ENCODE measurements at regions not wholly inside any gene's neighbourhood (a gene's known extent, or its start where the extent isn't known, plus 50 kb on each side); places are given as distances from the start of the nearest gene placed in this dataset.
A peak's percentile ranks its signal among the peaks of the same experiment; 100 is the strongest.

DNA sequence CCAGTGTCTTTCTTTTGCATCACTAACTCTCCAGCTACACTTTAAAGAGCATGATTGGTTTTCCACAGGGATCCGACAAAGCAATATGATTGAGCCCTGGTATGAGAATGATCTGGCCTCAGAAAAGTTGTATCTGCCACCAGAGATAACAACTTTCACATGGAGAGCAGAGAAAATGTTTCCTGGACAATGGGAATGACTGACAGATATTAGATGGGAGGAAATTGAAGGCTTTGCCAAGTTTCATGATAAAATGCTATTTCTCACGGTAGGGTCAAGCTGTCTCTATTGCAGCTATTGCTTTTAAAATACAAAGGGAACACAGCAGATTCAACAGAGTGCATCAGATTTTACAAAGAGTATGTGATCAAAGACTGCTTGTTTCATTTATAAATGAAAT, 56.4 kb upstream of the GLIS3 start:
- Histone ChIP-seq H3K4me1 (no peaks in the 10 kb centered on the region), H3K27ac (no peak overlapping the region), H3K9me3 (no peaks in the 10 kb centered on the region), H3K36me3 (no peaks in the 10 kb centered on the region), H3K4me3 (no peak overlapping the region), H3K27me3 (no peaks in the 10 kb centered on the region)
- TF ChIP-seq POLR2AphosphoS5 (IDR thresholded peaks at IDR 0.05): no peak
- TF ChIP-seq, protein P1, sequence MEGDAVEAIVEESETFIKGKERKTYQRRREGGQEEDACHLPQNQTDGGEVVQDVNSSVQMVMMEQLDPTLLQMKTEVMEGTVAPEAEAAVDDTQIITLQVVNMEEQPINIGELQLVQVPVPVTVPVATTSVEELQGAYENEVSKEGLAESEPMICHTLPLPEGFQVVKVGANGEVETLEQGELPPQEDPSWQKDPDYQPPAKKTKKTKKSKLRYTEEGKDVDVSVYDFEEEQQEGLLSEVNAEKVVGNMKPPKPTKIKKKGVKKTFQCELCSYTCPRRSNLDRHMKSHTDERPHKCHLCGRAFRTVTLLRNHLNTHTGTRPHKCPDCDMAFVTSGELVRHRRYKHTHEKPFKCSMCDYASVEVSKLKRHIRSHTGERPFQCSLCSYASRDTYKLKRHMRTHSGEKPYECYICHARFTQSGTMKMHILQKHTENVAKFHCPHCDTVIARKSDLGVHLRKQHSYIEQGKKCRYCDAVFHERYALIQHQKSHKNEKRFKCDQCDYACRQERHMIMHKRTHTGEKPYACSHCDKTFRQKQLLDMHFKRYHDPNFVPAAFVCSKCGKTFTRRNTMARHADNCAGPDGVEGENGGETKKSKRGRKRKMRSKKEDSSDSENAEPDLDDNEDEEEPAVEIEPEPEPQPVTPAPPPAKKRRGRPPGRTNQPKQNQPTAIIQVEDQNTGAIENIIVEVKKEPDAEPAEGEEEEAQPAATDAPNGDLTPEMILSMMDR (IDR thresholded peaks at IDR 0.05): no peak
- TF ChIP-seq POLR2A (IDR thresholded peaks at IDR 0.05): no peak
- no peak for DNase-seq (ENCODE audit: low spot score in 2 of 2)
- intact Hi-C loops (cut with DNase I; ENCODE audit: low total_unique reads): no loop called here

DNA sequence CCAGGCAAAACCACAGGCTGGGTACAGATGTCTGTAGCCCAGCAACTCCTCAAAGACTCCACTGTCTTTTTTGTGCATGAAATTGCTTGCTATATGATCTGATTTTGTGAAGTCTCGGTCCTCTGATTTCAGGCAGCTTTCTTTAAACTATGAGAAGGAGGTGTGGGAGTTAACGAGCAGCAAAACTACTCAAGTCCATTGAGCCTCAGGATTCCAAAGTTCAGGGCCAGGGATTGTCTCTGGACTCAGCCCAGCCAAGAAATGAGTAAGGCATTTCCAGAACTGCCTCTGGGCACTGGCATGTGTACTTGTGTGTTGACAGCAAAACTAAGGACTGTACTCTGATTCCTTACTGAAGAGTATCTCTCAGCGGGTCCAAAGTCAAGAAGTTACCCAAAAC, 53.4 kb upstream of the GLIS3 start:
- intact Hi-C loops (cut with DNase I; ENCODE audit: low total_unique reads): no loop called here
- Histone ChIP-seq H3K27me3 (no peaks in the 10 kb centered on the region), H3K27ac (no peak overlapping the region), H3K4me3 (no peak overlapping the region), H3K36me3 (no peaks in the 10 kb centered on the region), H3K9me3 (no peaks in the 10 kb centered on the region), H3K4me1 (no peaks in the 10 kb centered on the region)
- DNase-seq (ENCODE audit: low spot score in 2 of 2): peak in 1 of 2 donors; percentile 61
- TF ChIP-seq POLR2AphosphoS5 (IDR thresholded peaks at IDR 0.05) (no peak), POLR2A (IDR thresholded peaks at IDR 0.05) (no peak)
- TF ChIP-seq, protein P1 (IDR thresholded peaks at IDR 0.05): no peak

GRCh38 chr9:4349816-4350418, 50.0 kb upstream of the GLIS3 start:
- Histone ChIP-seq H3K9me3 (no peaks in the 10 kb centered on the region), H3K36me3 (no peaks in the 10 kb centered on the region), H3K27me3 (no peaks in the 10 kb centered on the region), H3K4me3 (no peak overlapping the region), H3K4me1 (no peaks in the 10 kb centered on the region), H3K27ac (no peak overlapping the region)
- TF ChIP-seq POLR2AphosphoS5 (IDR thresholded peaks at IDR 0.05) (no peak), POLR2A (IDR thresholded peaks at IDR 0.05) (no peak)
- TF ChIP-seq, protein P1 (IDR thresholded peaks at IDR 0.05): no peak
- DNase-seq (ENCODE audit: low spot score in 2 of 2): no peak
- intact Hi-C loops (cut with DNase I; ENCODE audit: low total_unique reads): no loop called here
